Bronchial epithelial cell (primary cell): ENCODE measurements at regions not wholly inside any gene's neighbourhood (a gene's known extent, or its start where the extent isn't known, plus 50 kb on each side); places are given as distances from the start of the nearest gene placed in this dataset.

Experiments used
- DNase-seq: peaks from one replicate; pipeline ENCODE4 v3.0.0-alpha.2; 2010; ENCODE audit warnings: low read depth
- FAIRE-seq: peaks from 2 replicates; lab custom pipeline; 2011; peaks lifted over from hg19 to GRCh38; lab: Jason Lieb, UNC
- H3K27me3 ChIP-seq: 2 replicates; pipeline ENCODE4 v1.5.1; 2011; ENCODE audit warnings: low read length; ENCODE audit not compliant: control insufficient read depth, insufficient read depth
- H3K36me3 ChIP-seq: 2 replicates; pipeline ENCODE4 v1.5.1; 2011; ENCODE audit warnings: low read length; ENCODE audit not compliant: control insufficient read depth, insufficient read depth
- H3K4me3 ChIP-seq: 2 replicates; pipeline ENCODE4 v1.5.1; 2011; ENCODE audit warnings: mild to moderate bottlenecking, low read depth, low read length, control low read depth
- CTCF ChIP-seq: IDR thresholded peaks from 2 replicates; pipeline ENCODE4 v1.5.1; 2011; ENCODE audit warnings: mild to moderate bottlenecking, moderate library complexity, low read length, control low read depth, inconsistent platforms; ENCODE audit not compliant: insufficient read depth, severe bottlenecking

- H3K27me3 ChIP-seq = no peaks in the 10 kb centered on the region
- DNase-seq (no peak), FAIRE-seq (no peak)
- no peak for TF ChIP-seq CTCF
- H3K4me3 ChIP-seq = no peak overlapping the region
- H3K36me3 ChIP-seq = no peaks in the 10 kb centered on the region
These were observed 77.6 kb upstream of the IFNAR2 start for GRCh38 chr21:33151941-33152731.

GRCh38 chr21:33152732-33153130 lies 77.0 kb upstream of the IFNAR2 start:
- TF ChIP-seq CTCF = no peak
- no peaks in the 10 kb centered on the region for H3K36me3 ChIP-seq
- DNase-seq (no peak), FAIRE-seq (no peak)
- no peak overlapping the region for H3K4me3 ChIP-seq
- H3K27me3 ChIP-seq = no peaks in the 10 kb centered on the region

GRCh38 chr21:33155005-33155404 lies 74.7 kb upstream of the IFNAR2 start:
- Histone ChIP-seq H3K27me3 (no peaks in the 10 kb centered on the region), H3K36me3 (no peaks in the 10 kb centered on the region), H3K4me3 (no peak overlapping the region)
- DNase-seq (no peak), FAIRE-seq (no peak)
- TF ChIP-seq CTCF = no peak

- Histone ChIP-seq H3K27me3 (no peaks in the 10 kb centered on the region), H3K4me3 (no peak overlapping the region), H3K36me3 (no peaks in the 10 kb centered on the region)
- no peak for TF ChIP-seq CTCF
- DNase-seq (no peak), FAIRE-seq (no peak)
These were observed 74.3 kb upstream of the IFNAR2 start for GRCh38 chr21:33155422-33155821.

- TF ChIP-seq CTCF = no peak
- H3K27me3 ChIP-seq = no peaks in the 10 kb centered on the region
- H3K36me3 ChIP-seq = no peaks in the 10 kb centered on the region
- H3K4me3 ChIP-seq = no peak overlapping the region
- FAIRE-seq (no peak), DNase-seq (no peak)
These were observed 72.4 kb upstream of the IFNAR2 start for GRCh38 chr21:33157303-33157702.

- no peak for TF ChIP-seq CTCF
- Histone ChIP-seq H3K36me3 (no peaks in the 10 kb centered on the region), H3K4me3 (no peak overlapping the region), H3K27me3 (no peaks in the 10 kb centered on the region)
- FAIRE-seq = peak; percentile 32
- DNase-seq = no peak
These were observed 71.1 kb upstream of the IFNAR2 start for GRCh38 chr21:33158654-33159053.
